GM12872 (cell line): ENCODE measurements at regions not wholly inside any gene's neighbourhood (a gene's known extent, or its start where the extent isn't known, plus 50 kb on each side); places are given as distances from the start of the nearest gene placed in this dataset.

Source experiments
- CTCF ChIP-seq: IDR thresholded peaks from 3 replicates; pipeline ENCODE4 v1.5.1; 2011; ENCODE audit warnings: low read depth, mild to moderate bottlenecking, low read length, moderate library complexity; ENCODE audit not compliant: insufficient read depth

- TF ChIP-seq CTCF: no peak
These were observed 334.5 kb downstream of the PRDM2 start for GRCh38 chr1:14034506-14034905.

- TF ChIP-seq CTCF: no peak
These were observed 337.3 kb downstream of the PRDM2 start for GRCh38 chr1:14037101-14037847.

GRCh38 chr1:14039582-14040430, 339.8 kb downstream of the PRDM2 start:
- no peak for TF ChIP-seq CTCF

- no peak for TF ChIP-seq CTCF
These were observed 350.0 kb downstream of the PRDM2 start for GRCh38 chr1:14049965-14050364.

- TF ChIP-seq CTCF: no peak
These were observed 355.6 kb downstream of the PRDM2 start for GRCh38 chr1:14055442-14056223.

GRCh38 chr1:14057640-14058039, 357.7 kb downstream of the PRDM2 start:
- no peak for TF ChIP-seq CTCF

GRCh38 chr1:14061204-14061603, 361.2 kb downstream of the PRDM2 start:
- no peak for TF ChIP-seq CTCF
